H9 (cell line): ENCODE measurements at regions not wholly inside any gene's neighbourhood (a gene's known extent, or its start where the extent isn't known, plus 50 kb on each side); places are given as distances from the start of the nearest gene placed in this dataset.

Source experiments
- DNase-seq: peaks from one replicate; pipeline ENCODE4 v3.0.0-alpha.2; 2017
- H2AFZ ChIP-seq: one replicate; pipeline ENCODE4 v1.6.1; 2013; ENCODE audit warnings: mild to moderate bottlenecking, low read length, control low read depth, moderate library complexity
- H2AK5ac ChIP-seq: 2 replicates; pipeline ENCODE4 v1.6.1; 2013; ENCODE audit warnings: low read length, control low read depth, mixed read lengths; ENCODE audit not compliant: insufficient read length
- H2BK120ac ChIP-seq: one replicate; pipeline ENCODE4 v1.6.1; 2013; ENCODE audit warnings: low read depth, mild to moderate bottlenecking, low read length, control low read depth, inconsistent platforms; ENCODE audit not compliant: poor library complexity, severe bottlenecking
- H2BK12ac ChIP-seq: 2 replicates; pipeline ENCODE4 v1.6.1; 2013; ENCODE audit warnings: low read length, control low read depth, mixed read lengths, low read depth; ENCODE audit not compliant: insufficient read length
- H2BK15ac ChIP-seq: 2 replicates; pipeline ENCODE4 v1.6.1; 2013; ENCODE audit warnings: low read depth, low read length, control low read depth
- H2BK20ac ChIP-seq: one replicate; pipeline ENCODE4 v1.6.1; 2013; ENCODE audit warnings: low read depth, mild to moderate bottlenecking, low read length, control low read depth, inconsistent platforms; ENCODE audit not compliant: poor library complexity, severe bottlenecking
- H2BK5ac ChIP-seq: 2 replicates; pipeline ENCODE4 v1.6.1; 2013; ENCODE audit warnings: low read length, control low read depth, mixed read lengths; ENCODE audit not compliant: insufficient read length
- H3K14ac ChIP-seq: 2 replicates; pipeline ENCODE4 v1.6.1; 2013; ENCODE audit warnings: low read length, control low read depth; ENCODE audit not compliant: insufficient read depth
- H3K18ac ChIP-seq: 2 replicates; pipeline ENCODE4 v1.6.1; 2013; ENCODE audit warnings: low read depth, mild to moderate bottlenecking, mixed read lengths, low read length, control low read depth; ENCODE audit not compliant: insufficient read length
- H3K23ac ChIP-seq: 2 replicates; pipeline ENCODE4 v1.6.1; 2013; ENCODE audit warnings: low read length, control low read depth, mixed read lengths, low read depth; ENCODE audit not compliant: insufficient read length
- H3K23me2 ChIP-seq: 2 replicates; pipeline ENCODE4 v1.6.1; 2013; ENCODE audit warnings: low read depth, mild to moderate bottlenecking, mixed read lengths, low read length, control low read depth; ENCODE audit not compliant: insufficient read length, poor library complexity, severe bottlenecking
- H3K27ac ChIP-seq: 2 replicates; pipeline ENCODE4 v1.5.1; 2013; ENCODE audit warnings: low read length, control low read depth, mixed read lengths, low read depth; ENCODE audit not compliant: insufficient read length
- H3K27me3 ChIP-seq: 2 replicates; pipeline ENCODE4 v1.6.1; 2013; ENCODE audit warnings: low read length, control low read depth, inconsistent platforms; ENCODE audit not compliant: insufficient read depth
- H3K4ac ChIP-seq: 2 replicates; pipeline ENCODE4 v1.6.1; 2013; ENCODE audit warnings: low read depth, mild to moderate bottlenecking, control low read depth, inconsistent platforms, low read length, moderate library complexity
- H3K4me1 ChIP-seq: 2 replicates; pipeline ENCODE4 v1.6.1; 2013; ENCODE audit warnings: low read length, control low read depth, inconsistent platforms; ENCODE audit not compliant: insufficient read depth
- H3K4me2 ChIP-seq: 2 replicates; pipeline ENCODE4 v1.6.1; 2013; ENCODE audit warnings: low read length, control low read depth, mixed read lengths; ENCODE audit not compliant: insufficient read length, insufficient read depth
- H3K56ac ChIP-seq: 2 replicates; pipeline ENCODE4 v1.6.1; 2013; ENCODE audit warnings: low read depth, mild to moderate bottlenecking, mixed read lengths, low read length, control low read depth; ENCODE audit not compliant: insufficient read length
- H3K79me1 ChIP-seq: 2 replicates; pipeline ENCODE4 v1.6.1; 2013; ENCODE audit warnings: low read depth, mild to moderate bottlenecking, moderate library complexity, low read length, control low read depth, inconsistent platforms; ENCODE audit not compliant: insufficient read depth, poor library complexity, severe bottlenecking
- H3K79me2 ChIP-seq: 2 replicates; pipeline ENCODE4 v1.6.1; 2013; ENCODE audit warnings: low read length, control low read depth, inconsistent platforms; ENCODE audit not compliant: insufficient read depth
- H3K9ac ChIP-seq: 2 replicates; pipeline ENCODE4 v1.6.1; 2013; ENCODE audit warnings: low read length, control low read depth, mixed read lengths; ENCODE audit not compliant: insufficient read length; ENCODE audit errors: extremely low read depth
- H3K9me3 ChIP-seq: one replicate; pipeline ENCODE4 v1.6.1; 2013; ENCODE audit warnings: low read depth, low read length, inconsistent platforms; ENCODE audit not compliant: control insufficient read depth
- H3T11ph ChIP-seq: one replicate; pipeline ENCODE4 v1.6.1; 2013; ENCODE audit warnings: mild to moderate bottlenecking, low read length, control low read depth, inconsistent platforms
- H4K20me1 ChIP-seq: one replicate; pipeline ENCODE4 v1.6.1; 2013; ENCODE audit not compliant: control insufficient read depth, insufficient read length, insufficient read depth
- H4K5ac ChIP-seq: 2 replicates; pipeline ENCODE4 v1.6.1; 2013; ENCODE audit warnings: low read depth, mild to moderate bottlenecking, mixed read lengths, low read length, control low read depth; ENCODE audit not compliant: insufficient read length
- H4K8ac ChIP-seq: replicated peaks from 2 replicates; pipeline ENCODE4 v1.6.1; 2013; ENCODE audit warnings: low read length, control low read depth, mixed read lengths, low read depth; ENCODE audit not compliant: insufficient read length
- H4K91ac ChIP-seq: 2 replicates; pipeline ENCODE4 v1.6.1; 2013; ENCODE audit warnings: low read depth, mild to moderate bottlenecking, moderate library complexity, mixed read lengths, low read length, control low read depth; ENCODE audit not compliant: insufficient read length
- H3K27ac Mint-ChIP-seq, 3 experiments: 2 replicates in 2 of 3; 3 replicates in 1 of 3; pipeline ENCODE4 v1.8.0; 2020 to 2021; ENCODE audit warnings: mixed read lengths in 3 of 3, mild to moderate bottlenecking in 1 of 3, moderate library complexity in 1 of 3
- H3K27me3 Mint-ChIP-seq: 2 replicates; pipeline ENCODE4 v1.8.0; 2021; ENCODE audit warnings: low read depth, mild to moderate bottlenecking, moderate library complexity, mixed read lengths
- H3K36me3 Mint-ChIP-seq, 3 experiments: 2 replicates in 2 of 3; 3 replicates in 1 of 3; pipeline ENCODE4 v1.8.0; 2020 to 2021; ENCODE audit warnings: low read depth in 3 of 3, mixed read lengths in 3 of 3; ENCODE audit not compliant: insufficient read depth in 1 of 3
- H3K4me1 Mint-ChIP-seq, 2 experiments: 2 replicates each; pipeline ENCODE4 v1.8.0; 2020; ENCODE audit warnings: mixed read lengths in 2 of 2
- H3K4me3 Mint-ChIP-seq, 2 experiments: 2 replicates in 1 of 2; 3 replicates in 1 of 2; pipeline ENCODE4 v1.8.0; 2020 to 2021; ENCODE audit warnings: mild to moderate bottlenecking in 2 of 2, mixed read lengths in 2 of 2, moderate library complexity in 1 of 2
- H3K9me3 Mint-ChIP-seq, 2 experiments: 2 replicates in 1 of 2; 3 replicates in 1 of 2; pipeline ENCODE4 v1.8.0; 2020; ENCODE audit warnings: mild to moderate bottlenecking in 2 of 2, mixed read lengths in 2 of 2, moderate library complexity in 1 of 2
- WGBS: extraction: QIAGEN DNeasy Blood & Tissue Kit; methylation state at CpG from one replicate; pipeline ENCODE4 v1.1.7; 2013; ENCODE audit warnings: missing lambda C conversion rate, low lambda C conversion rate, mixed read lengths; ENCODE audit not compliant: insufficient read length; ENCODE audit errors: extremely low coverage; 5-methylcytosine and 5-hydroxymethylcytosine counted together
- TF ChIP-seq, protein P1 (sequence below): fragments of 200-600 bp; sonication (generic); conservative IDR thresholded peaks from 3 replicates; pipeline ENCODE4 v1.8.0; 2021; ENCODE audit warnings: antibody characterized with exemption, mild to moderate bottlenecking

DNA sequence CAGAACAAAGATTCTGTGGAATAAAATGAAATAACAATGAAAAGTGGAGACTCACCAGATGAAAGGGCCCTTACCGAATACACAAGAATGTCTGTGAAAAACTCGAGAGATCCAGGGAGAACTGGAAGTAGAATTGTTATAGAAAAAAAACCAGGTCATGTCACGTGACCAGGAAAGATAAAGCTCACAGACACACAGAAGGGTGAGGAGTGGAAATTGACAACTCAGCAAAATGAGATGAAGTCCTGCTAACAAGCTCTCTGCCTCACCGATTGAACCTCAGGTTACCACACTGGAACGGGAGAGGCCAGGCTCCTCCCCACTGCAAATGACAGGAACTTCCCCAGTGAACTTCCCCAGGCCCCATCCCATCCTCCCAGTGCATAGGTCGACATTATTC lies 1618.0 kb upstream of the PCDH10 start:
- H2BK12ac ChIP-seq, result no peak overlapping the region
- H3K4me1 ChIP-seq, result no peaks in the 10 kb centered on the region
- no CpG with 5 or more reads among the region's 6 CpGs for WGBS
- H3K27me3 ChIP-seq, result no peaks in the 10 kb centered on the region
- no peak overlapping the region for H2BK120ac ChIP-seq
- H3K9ac ChIP-seq, result no peak overlapping the region
- no peak overlapping the region for H2AK5ac ChIP-seq
- Mint-ChIP-seq H3K36me3 (no peaks in the 10 kb centered on the region), H3K27me3 (no peaks in the 10 kb centered on the region), H3K27ac (0 out of 7 replicates have a peak overlapping the region, but pooled peaks of 1 of the 3 experiments have one; percentile 8), H3K4me1 (no peaks in the 10 kb centered on the region; a peak in 1 of 4 replicates), H3K9me3 (no peaks in the 10 kb centered on the region), H3K4me3 (no peak overlapping the region)
- H4K5ac ChIP-seq, result no peak overlapping the region
- no peak overlapping the region for H2BK20ac ChIP-seq
- no peak overlapping the region for H3K4me2 ChIP-seq
- H3K14ac ChIP-seq, result no peak overlapping the region
- TF ChIP-seq, protein P1, sequence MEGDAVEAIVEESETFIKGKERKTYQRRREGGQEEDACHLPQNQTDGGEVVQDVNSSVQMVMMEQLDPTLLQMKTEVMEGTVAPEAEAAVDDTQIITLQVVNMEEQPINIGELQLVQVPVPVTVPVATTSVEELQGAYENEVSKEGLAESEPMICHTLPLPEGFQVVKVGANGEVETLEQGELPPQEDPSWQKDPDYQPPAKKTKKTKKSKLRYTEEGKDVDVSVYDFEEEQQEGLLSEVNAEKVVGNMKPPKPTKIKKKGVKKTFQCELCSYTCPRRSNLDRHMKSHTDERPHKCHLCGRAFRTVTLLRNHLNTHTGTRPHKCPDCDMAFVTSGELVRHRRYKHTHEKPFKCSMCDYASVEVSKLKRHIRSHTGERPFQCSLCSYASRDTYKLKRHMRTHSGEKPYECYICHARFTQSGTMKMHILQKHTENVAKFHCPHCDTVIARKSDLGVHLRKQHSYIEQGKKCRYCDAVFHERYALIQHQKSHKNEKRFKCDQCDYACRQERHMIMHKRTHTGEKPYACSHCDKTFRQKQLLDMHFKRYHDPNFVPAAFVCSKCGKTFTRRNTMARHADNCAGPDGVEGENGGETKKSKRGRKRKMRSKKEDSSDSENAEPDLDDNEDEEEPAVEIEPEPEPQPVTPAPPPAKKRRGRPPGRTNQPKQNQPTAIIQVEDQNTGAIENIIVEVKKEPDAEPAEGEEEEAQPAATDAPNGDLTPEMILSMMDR, result no peak
- H3K79me1 ChIP-seq, result no peaks in the 10 kb centered on the region
- H3K4ac ChIP-seq, result no peak overlapping the region
- H3K27ac ChIP-seq, result no peak overlapping the region
- H4K20me1 ChIP-seq, result no peaks in the 10 kb centered on the region
- no peak overlapping the region for H2AFZ ChIP-seq
- H3K56ac ChIP-seq, result no peak overlapping the region
- no peak overlapping the region for H2BK5ac ChIP-seq
- no peak for DNase-seq
- H3K23ac ChIP-seq, result no peak overlapping the region
- H4K91ac ChIP-seq, result no peak overlapping the region
- no peak overlapping the region for H3T11ph ChIP-seq
- H3K18ac ChIP-seq, result no peak overlapping the region
- H3K79me2 ChIP-seq, result no peaks in the 10 kb centered on the region
- H2BK15ac ChIP-seq, result no peak overlapping the region
- H3K23me2 ChIP-seq, result no peaks in the 10 kb centered on the region
- H3K9me3 ChIP-seq, result no peaks in the 10 kb centered on the region
- no peak overlapping the region for H4K8ac ChIP-seq
